NCI-H510A treated with DMSO at 0.1 percent for 48 hours (cell line): ENCODE measurements at regions not wholly inside any gene's neighbourhood (a gene's known extent, or its start where the extent isn't known, plus 50 kb on each side); places are given as distances from the start of the nearest gene placed in this dataset.

Experiments used
- DNase-seq: peaks from one replicate; lab custom pipeline; 2025; lab: John Stamatoyannopoulos, UW

DNA sequence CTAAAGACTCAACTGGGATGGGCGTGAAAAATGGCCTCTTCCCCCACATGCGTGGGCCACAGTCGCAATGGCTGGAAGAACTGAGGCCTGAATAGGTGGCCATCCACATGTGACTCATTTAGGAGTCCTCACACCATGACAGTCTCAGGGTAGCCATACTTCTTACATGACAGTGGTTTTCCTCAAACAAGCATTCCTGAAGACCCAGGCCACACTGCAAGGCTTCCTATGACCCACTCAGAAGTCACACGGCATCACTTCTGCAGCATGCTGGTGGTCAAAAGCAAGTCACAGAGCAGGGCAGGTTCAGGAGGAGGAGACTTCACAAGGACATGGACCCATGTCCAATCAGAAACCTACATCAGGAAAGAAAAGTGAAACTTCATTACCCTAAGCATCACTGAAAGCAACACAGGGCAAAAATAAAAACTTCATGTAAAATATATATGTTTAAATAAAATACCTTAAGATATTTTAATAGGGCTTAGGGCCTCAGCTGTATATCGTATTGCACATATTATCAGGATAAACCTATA, 257.1 kb downstream of the OPA1 start:
- DNase-seq, result no peak

DNA sequence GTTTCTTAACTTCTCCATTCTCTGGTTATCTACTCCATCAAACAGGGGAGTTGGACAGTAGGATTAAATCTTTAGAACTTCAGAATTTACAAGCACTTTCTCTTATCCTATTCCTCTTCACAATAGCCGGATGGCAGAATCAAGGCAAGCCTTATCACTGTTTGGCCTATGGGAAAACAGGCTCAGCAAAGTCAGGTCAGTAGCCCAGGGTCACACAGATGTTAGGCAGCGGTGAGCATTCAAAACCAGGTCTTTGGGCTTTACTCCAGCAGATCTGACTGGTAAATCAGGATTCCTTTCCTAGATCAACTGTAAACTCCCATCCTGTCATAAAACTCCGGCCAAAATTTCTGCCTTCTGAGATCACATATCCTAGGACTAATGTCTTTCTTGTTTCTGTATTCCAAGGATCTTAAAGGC, 258.4 kb downstream of the OPA1 start:
- DNase-seq, result no peak

DNA sequence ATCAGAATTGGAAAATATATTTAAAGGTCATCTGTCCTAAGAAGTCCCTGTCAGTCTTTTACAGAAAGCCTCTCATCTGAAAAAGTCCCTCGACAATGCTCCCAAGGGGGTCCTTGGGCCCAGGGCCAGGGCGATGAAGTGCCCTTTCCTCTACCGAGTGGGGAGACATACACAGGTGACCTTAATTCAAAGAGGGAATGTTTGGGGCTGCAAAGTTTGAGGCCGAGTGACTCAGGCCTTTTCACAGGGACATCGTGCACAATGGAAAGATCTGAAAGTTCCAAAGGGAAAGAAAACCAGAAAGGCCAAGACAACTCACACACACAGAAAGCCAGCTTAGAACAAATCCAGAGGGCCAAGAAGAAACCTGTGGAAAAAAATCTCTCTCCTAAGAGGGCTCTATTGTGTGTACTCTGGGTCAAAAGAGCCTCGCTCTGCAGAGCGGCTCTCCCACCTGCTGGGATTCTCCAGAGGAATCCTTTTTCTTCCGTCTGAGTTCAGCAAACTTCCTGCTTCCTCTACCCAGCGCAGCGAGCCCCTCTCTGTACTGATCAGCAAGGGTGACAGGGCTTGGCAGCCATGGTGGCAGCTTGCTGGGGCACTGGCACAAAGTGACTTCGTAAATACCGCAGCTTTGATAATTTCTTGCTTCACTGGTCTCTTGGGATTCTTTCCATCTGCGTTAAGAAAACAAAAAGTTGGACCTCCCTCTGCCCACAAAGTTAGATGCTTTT, 259.1 kb downstream of the OPA1 start:
- DNase-seq, result no peak

DNA sequence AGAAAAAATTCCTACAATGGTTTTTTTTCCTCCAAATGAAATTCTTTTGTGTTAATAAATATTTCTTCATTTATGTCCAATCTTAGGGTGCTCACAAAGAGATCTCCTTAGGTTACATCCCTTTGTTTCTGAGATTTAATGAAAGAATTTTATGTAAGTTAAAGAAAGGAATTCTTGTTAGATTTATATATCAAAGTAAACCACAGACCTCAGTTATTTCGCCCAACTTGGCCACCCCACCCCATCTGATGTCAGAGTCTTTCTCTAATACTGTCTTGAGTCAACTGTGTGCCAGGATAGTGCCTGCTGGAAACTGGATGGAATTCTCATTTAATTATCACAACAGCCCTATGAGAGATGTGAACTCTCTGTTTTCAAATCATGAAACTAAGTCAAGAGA, 259.9 kb downstream of the OPA1 start:
- DNase-seq, result no peak

DNA sequence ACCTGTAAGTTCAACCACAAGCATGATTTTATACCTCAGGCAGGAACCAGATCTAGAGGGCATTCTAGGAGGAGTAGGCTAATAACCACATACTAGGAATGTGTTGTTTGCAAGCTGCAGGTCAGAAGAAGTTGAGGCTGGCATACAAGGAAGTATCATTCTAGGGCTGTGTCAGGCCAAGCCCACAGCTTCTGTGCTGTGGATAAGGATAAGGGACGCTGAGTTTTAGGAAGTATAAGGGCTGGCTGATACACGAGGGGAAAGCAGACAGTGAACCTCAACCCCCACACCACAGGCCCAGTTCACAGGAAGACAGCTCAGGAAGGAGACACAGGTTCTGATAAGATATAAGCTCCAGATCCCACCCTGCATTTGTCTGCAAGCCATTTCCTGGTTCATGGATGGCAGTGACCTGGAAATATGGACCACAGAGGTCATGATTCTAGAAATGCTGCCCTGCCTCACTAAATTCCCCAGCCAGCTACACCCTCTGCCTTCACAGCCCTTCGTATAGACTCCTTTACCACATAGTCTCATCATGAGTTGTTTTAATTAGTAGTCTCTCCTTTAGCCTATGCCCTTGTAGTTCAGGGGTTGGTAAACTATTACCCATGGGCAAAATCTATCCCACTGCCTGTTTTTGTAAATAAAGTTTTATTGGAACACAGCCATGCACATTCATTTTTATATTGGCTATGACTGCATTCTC, 260.7 kb downstream of the OPA1 start:
- DNase-seq, result no peak

DNA sequence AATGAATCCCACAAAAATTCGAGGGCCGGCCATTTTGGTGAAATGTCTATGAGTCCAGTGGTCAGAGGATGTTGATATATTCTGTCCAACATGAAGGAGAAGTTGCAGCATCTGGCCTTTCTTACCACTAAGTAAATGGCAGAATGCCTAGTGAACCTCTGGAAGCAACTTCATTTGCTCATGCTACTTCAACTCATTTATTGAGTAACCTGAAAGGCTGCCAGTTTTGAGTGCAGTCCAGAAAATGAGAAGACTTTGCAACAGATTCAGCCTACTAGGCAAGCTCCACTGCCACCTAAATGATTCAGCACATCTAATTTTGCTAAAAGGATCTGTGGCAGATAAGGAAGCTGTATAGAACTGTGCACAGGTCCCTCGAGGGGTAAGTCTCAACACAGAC, 265.0 kb downstream of the OPA1 start:
- DNase-seq, result no peak

DNA sequence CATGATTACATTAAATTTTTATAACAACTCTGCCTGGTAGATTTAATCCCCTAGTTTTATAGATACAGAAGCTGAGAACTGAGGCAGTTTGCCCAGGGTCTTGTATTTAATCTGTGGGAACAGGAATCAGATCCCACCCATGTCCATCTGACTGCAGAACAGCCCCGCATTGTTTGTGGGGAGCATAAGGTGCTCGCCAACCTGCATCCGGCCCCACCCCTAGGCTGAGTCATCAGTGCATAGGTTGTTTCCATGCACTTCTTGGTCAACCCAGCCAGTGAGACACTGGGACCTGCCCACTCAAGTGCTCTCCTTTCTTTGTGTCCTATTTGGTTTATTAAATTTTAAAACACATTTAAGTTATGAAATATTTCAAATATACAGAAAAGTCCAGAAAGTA, 266.2 kb downstream of the OPA1 start:
- DNase-seq, result no peak

DNA sequence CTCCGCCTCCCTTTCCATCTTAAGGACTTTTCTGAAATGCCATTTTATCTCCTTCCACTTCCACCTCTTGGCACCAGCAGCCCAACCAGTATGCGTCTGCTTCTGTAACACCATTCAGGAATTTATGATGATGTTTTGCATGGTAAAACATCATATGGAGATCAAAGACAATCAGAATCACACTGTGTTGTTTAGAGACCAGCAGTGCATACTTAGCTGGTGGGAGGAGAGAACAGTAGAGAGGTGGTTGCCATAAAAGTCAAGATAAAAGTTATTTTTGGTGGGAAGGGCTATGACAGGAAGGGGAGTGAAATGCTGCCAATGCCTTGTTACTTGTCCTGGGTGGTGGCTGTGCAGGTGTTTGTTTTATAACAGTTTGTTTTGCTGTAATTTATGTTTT, 268.0 kb downstream of the OPA1 start:
- no peak for DNase-seq

DNA sequence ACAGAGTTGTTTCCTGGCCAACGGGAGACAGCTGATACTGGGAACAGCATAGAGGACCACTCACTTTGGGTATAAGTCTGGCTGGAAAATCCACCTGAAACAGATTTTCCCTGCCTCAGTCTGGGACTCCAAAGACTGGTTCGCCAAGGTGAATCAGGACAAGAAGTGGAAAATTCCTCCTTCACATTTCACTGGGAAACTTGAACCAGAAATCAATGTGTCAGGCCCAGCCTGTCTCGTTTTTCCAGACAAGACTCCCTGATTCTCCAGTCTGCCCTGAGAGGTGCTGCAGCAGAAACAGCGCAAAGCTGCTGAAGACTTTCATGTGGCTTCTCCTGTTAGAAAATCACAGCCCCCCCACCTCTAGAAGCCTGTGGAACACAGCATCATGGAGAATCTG, 269.8 kb downstream of the OPA1 start:
- DNase-seq, result no peak

DNA sequence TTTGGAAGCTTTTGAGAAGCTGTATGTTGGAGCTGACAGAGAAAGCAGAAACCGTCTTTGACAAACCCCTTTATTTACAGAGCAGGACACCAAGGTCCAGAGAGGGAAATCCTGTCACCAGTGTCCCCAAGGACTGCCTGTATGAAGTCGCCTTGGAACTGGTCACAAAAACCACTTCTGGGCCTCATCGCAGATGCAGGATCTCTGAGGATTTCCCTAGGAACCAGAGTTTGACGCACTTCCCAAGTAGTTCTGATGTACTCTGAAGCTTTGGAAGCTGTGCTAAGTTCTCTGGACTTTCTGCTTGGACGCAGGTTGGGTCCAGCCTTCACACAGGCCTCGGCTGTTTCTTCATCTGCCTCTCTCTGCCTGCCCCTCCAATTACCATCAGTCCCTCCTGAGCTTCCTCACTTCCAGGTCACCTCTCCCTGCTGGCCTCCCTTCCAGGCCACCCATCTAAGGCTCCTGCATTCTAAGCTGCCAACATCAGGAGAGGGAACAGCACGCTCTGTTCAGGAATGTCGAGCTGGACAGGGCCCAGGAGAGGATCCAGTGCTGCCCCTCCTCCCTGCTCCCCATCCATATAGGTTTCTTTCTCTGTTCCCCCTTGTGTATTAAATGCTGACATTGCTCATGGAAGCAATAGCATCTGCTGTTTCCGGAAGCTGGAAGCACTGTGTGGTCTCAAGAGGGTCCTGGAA, 270.8 kb downstream of the OPA1 start:
- no peak for DNase-seq

DNA sequence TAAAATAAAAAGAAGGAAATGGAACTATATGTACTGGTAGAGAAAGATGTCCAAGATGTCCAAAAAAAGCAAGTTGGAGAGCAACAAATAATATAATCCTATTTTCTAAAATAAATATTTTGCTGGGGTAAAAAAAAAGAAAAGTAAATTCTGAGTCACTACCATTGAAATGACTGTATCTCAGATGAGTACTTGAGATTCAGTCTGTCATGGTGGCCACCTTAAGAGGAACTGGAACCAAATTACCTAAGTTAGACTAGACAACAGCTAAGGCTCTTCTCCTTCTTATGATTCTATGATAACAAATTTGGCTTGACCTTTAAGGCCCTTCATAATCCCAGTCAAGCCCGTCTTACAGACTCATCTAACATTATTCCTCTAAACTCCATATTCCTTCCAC, 270.6 kb upstream of the HES1 start:
- no peak for DNase-seq

DNA sequence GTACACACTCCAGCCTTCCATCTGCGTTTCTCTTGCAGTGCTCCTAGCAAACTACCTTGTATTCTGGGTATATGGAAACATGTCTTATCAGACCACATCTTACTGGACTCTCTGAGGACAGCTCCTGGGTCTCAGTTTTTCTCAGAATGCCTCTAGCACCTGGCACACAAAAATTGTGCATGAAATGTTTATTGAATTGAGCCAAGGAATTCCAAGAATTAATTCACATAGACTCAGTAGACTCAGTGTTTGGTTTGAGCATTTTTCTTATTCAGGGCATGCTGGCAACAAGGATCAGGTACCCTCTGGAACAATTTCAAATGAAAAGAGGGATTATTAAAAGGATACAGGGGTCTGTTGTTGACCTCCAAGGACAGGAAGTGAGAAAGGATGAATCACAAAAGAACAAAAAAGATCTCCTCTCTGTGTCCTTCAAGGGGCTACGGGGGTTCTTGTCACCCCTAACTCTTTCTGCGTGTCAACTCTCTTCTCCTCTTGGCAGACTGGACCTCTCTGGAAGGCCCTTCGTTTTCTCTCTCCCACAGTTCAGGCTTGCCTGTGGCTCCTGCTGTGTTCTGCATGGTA, 270.0 kb upstream of the HES1 start:
- DNase-seq, result no peak

DNA sequence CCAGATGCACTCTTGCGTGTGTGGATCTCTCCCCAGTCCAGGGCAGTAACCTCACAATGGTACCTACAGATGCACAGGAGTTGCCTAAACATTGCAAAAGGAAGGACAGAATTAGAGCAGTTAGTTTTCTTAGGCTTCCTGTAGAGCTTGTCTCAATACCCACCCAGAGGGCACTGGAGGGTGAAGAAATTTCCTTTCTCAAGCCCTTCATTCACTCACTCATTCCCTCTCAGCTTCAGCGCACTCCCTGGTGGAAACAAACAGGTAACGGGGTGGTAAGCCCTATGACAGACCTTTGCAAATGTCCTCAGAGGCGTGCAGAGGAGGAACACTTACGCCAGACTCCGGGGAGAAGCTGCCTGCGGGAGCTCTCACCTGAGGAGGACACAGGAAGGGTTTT, 267.4 kb upstream of the HES1 start:
- DNase-seq, result no peak

DNA sequence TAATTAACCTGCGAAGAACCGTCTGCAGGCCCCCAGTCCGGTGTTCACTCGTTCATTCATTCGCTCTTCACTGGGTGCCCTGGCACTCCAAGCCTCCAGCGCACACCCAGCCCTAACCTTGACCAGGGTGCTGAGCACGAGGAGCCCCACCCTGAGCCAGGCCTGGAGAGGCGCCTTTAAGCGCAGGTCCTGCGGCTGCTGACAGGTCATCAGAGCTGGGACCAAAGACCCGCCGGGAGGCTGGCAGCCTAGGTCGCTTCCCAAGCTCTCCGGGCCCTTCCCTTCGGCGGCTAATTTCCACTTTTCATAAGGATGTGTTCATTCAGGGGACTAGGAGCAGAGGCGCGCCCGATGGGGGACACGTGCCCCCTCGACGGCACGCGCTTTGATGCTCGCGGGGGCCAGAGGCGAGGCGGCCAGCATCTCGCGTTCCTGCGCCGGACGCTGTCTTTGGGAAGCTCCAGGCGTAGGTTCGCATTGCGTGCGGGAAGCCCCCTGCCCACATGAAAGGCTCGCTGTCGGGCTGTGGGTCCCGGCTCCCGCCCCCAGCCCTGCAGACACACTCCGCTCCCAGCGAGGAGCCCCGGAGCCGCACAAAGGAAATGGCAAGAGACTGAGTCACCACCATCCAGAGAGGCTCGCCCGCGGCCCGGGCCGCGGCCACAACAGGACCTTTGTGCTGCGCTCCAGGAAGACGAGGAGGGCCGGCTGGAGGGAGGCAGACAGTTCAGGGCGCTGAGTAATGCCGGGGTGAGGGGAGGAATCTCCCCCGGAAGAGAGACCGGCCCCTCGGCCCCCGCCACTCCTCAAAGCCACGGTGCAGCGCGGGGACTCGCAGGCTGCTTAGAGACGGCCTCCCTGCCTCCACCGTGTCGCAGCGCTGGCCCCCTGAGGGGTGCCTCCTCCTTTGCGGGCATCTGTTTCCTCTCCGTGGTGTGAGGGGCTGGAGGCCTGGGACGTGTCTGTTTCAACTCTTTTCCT, 266.4 kb upstream of the HES1 start:
- DNase-seq, result no peak

DNA sequence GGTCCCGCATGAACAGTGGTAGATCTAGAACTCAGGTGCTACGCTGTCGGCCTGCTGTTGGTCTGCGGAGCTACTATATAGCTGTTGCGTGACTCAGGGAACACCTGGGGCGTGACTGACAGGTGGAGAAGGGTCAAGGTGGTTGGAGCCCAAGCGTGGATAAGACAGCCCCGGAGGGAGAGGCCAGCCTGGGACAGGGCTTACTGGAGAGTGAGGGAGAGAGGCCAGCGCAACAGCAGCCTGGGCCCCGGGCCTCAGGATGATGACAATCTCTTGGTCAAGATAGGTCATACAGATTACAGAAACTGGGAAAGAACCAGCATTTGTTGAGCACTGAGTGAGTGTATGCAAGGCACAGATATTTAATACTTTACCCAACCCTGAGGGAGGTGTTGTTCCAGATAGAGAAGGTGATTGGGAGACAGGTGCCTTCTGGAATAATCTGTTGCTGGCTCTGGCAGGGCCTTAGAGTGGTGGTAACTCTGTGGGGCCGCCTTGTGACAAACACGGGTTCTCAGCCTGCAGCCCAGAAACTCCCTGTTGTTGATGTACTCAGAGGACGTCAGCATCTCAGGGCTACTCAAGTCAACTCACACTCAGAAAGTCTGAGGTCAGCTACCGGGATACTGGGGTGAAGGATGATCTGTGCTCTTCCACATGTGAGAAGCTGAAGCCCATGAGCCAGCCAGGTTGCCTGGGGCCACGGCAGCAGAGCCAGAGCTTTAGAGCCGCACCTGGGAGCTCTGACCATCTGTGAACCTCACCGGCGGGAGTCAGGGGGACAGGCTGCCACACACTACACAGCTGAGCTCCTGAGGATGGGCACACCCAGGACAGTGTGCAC, 265.4 kb upstream of the HES1 start:
- no peak for DNase-seq

DNA sequence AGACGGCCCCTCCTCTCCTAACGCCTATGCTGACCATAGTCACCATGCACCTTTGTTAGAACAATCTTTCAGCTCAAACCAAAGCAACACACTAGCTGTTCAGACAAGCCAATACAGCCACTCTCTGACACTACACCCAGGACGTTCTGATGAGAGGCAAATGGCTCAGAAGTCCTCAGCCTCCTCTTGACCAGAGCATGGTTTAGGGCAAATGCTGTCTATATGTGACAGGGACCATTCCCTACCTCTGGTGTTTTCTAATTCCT, 264.8 kb upstream of the HES1 start:
- DNase-seq, result no peak

DNA sequence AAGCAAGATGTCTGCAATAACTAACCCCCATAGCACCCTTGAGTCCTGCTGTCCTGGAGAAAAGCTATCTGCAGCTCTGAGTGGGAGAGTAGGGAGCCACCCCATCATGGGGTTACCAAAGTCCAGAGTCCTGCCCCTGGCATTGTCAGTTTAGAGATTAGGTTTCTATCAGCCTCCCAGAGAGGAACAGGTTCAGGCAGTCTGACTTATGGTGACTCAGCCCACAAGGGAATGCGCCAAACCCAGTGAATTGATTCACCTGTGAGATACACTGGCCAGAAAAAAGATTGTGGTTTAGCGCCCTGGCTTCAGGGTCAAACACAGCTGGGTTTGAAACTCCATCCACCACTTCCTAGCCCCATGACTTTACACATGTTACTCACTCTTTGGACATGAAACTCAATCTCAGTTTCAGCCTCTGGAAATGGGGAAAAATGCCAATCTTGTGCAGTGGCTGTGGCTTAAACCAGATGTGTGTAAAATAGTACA, 263.6 kb upstream of the HES1 start:
- peak; percentile 18 for DNase-seq

DNA sequence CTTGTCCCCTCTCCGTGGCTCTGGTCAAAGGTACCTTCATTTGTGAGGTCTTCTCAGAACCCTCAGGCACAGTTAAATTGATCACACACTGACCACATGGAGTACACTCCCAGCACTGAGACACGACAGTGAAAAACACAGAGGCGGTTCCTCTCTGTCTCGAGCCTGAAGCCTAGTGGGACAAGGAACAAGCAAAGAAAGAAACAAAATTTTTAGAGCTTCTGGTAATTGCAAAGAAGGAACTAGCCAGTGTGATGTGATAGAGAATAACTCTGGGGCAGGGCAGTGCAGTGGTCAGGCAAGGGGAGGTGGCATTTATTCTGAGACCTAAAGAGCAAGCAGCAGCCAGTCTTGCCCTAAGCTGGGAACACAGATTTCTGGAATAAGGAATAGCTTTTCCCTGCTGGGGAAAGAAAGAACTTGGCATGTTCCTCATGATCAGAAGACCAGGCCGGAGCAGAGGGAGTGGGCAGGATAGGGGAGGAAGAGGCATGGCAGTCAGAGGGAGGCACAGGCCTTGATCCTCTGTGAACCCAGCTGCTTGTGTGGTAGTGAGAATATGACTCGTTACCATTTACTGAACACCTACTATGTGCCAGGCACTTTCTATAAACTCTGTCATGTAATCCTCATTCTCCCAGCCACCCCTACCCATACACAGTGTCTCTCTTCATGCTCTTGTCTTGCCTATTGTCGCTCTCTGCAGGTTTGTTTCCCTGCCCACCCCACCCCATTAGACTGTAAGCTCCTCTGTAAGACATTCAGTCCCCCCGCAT, 262.3 kb upstream of the HES1 start:
- no peak for DNase-seq

DNA sequence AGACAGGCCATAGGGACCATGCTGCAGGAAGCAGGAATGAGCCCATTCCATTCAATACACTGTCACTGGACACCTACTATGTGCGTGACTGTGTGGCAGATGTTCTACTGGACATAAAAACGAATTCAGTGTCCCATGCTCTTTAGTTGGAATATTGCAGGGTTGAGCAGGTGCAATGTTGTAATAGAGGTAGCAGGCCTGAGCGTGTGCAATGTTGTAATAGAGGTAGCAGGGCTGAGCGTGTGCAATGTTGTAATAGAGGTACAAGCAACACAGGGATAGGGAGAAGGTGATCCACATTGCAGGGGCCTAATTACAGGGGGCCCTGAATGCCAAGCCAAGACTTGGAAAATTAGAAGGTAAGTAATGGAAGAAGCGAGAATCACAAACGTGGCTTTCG, 261.4 kb upstream of the HES1 start:
- DNase-seq, result no peak
